NCI-H1092 (cell line): ENCODE measurements at regions not wholly inside any gene's neighbourhood (a gene's known extent, or its start where the extent isn't known, plus 50 kb on each side); places are given as distances from the start of the nearest gene placed in this dataset.
A peak's percentile ranks its signal among the peaks of the same experiment; 100 is the strongest.

Source experiments
- DNase-seq: peaks from one replicate; lab custom pipeline; 2025; lab: John Stamatoyannopoulos, UW

- DNase-seq, result no peak
These were observed 162.3 kb downstream of the HAUS1 start for GRCh38 chr18:46266473-46266872.

GRCh38 chr18:46268671-46269070, 164.5 kb downstream of the HAUS1 start:
- DNase-seq, result peak; percentile 88

GRCh38 chr18:46269275-46269674, 165.1 kb downstream of the HAUS1 start:
- DNase-seq, result no peak

GRCh38 chr18:46271488-46271887, 167.3 kb downstream of the HAUS1 start:
- no peak for DNase-seq

- no peak for DNase-seq
These were observed 169.7 kb downstream of the HAUS1 start for GRCh38 chr18:46273861-46274260.

- DNase-seq, result no peak
These were observed 170.1 kb downstream of the HAUS1 start for GRCh38 chr18:46274266-46274665.

- DNase-seq, result no peak
These were observed 171.2 kb downstream of the HAUS1 start for GRCh38 chr18:46275370-46275769.

- DNase-seq, result no peak
These were observed 172.6 kb downstream of the HAUS1 start for GRCh38 chr18:46276748-46277147.

GRCh38 chr18:46278481-46279465, 174.6 kb downstream of the HAUS1 start:
- no peak for DNase-seq

- DNase-seq, result no peak
These were observed 175.5 kb downstream of the HAUS1 start for GRCh38 chr18:46279673-46280072.

- peak; percentile 68 for DNase-seq
These were observed 177.3 kb downstream of the HAUS1 start for GRCh38 chr18:46281185-46282176.

- no peak for DNase-seq
These were observed 178.0 kb downstream of the HAUS1 start for GRCh38 chr18:46282177-46282570.

GRCh38 chr18:46282646-46283045, 178.5 kb downstream of the HAUS1 start:
- no peak for DNase-seq

- no peak for DNase-seq
These were observed 179.1 kb downstream of the HAUS1 start for GRCh38 chr18:46283268-46283667.

GRCh38 chr18:46283895-46284295, 179.7 kb downstream of the HAUS1 start:
- DNase-seq, result peak; percentile 65

GRCh38 chr18:46289463-46289862, 185.3 kb downstream of the HAUS1 start:
- DNase-seq, result no peak

GRCh38 chr18:46289931-46290330, 185.7 kb downstream of the HAUS1 start:
- DNase-seq, result no peak

- no peak for DNase-seq
These were observed 186.3 kb downstream of the HAUS1 start for GRCh38 chr18:46290440-46291020.

GRCh38 chr18:46291149-46291548, 187.0 kb downstream of the HAUS1 start:
- DNase-seq, result no peak

- DNase-seq, result no peak
These were observed 189.6 kb downstream of the HAUS1 start for GRCh38 chr18:46293742-46294181.

- no peak for DNase-seq
These were observed 190.1 kb downstream of the HAUS1 start for GRCh38 chr18:46294318-46294717.

GRCh38 chr18:46294751-46295150, 190.6 kb downstream of the HAUS1 start:
- no peak for DNase-seq
